A549 (cell line): ENCODE measurements at regions not wholly inside any gene's neighbourhood (a gene's known extent, or its start where the extent isn't known, plus 50 kb on each side); places are given as distances from the start of the nearest gene placed in this dataset.

ENCODE experiments used
- GATA3 ChIP-seq: IDR thresholded peaks from 2 replicates; pipeline ENCODE4 v1.6.1; 2012; ENCODE audit warnings: borderline replicate concordance
- POLR2A ChIP-seq: IDR thresholded peaks from 2 replicates; pipeline ENCODE4 v1.6.1; 2012; ENCODE audit warnings: mild to moderate bottlenecking, low read length
- TF ChIP-seq, protein P1 (sequence below): fragments of >200 bp; sonication (Bioruptor Twin); formaldehyde crosslinking; IDR thresholded peaks from 3 replicates; pipeline ENCODE4 v1.5.1; 2016

DNA sequence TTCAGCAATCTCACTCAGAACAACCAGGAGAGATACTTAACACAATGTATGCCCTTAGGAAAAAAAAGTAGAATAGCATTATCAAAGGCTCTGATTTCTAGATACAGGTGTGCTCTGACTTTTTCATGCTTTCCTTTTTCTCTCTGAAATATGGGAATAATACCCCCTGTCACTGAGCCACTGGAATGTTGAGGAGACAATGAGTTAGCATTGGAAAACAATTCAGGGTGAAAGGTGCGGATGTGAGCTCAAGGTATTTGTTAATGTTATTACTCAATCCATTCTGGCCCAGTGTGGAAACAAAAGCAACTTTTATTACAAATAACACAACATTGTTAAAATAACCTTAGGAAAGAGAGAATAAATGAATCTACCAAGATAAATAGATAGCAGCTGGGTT is 228.0 kb downstream of the IKZF2 start:
- no peak for TF ChIP-seq GATA3
- no peak for TF ChIP-seq POLR2A
- TF ChIP-seq, protein P1, sequence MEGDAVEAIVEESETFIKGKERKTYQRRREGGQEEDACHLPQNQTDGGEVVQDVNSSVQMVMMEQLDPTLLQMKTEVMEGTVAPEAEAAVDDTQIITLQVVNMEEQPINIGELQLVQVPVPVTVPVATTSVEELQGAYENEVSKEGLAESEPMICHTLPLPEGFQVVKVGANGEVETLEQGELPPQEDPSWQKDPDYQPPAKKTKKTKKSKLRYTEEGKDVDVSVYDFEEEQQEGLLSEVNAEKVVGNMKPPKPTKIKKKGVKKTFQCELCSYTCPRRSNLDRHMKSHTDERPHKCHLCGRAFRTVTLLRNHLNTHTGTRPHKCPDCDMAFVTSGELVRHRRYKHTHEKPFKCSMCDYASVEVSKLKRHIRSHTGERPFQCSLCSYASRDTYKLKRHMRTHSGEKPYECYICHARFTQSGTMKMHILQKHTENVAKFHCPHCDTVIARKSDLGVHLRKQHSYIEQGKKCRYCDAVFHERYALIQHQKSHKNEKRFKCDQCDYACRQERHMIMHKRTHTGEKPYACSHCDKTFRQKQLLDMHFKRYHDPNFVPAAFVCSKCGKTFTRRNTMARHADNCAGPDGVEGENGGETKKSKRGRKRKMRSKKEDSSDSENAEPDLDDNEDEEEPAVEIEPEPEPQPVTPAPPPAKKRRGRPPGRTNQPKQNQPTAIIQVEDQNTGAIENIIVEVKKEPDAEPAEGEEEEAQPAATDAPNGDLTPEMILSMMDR = no peak
